Suprapubic skin (tissue), 4 donors: ENCODE measurements at regions not wholly inside any gene's neighbourhood (a gene's known extent, or its start where the extent isn't known, plus 50 kb on each side); places are given as distances from the start of the nearest gene placed in this dataset.

Experiments used
- EP300 ChIP-seq: sonication (generic); formaldehyde crosslinking; IDR thresholded peaks from one replicate; pipeline ENCODE4 v1.6.1; 2017; ENCODE audit warnings: antibody characterized with exemption
- POLR2A ChIP-seq, 2 donors: fragments of 450-650 bp; IDR thresholded peaks; one replicate each; pipeline ENCODE4 v1.6.1; 2017; ENCODE audit warnings: antibody characterized with exemption in 2 of 2, mild to moderate bottlenecking in 2 of 2, moderate library complexity in 2 of 2
- POLR2AphosphoS5 ChIP-seq, 3 donors: sonication (generic); formaldehyde crosslinking; IDR thresholded peaks; one replicate each; pipeline ENCODE4 v1.6.1; 2017; ENCODE audit warnings: antibody characterized with exemption in 3 of 3
- TF ChIP-seq, protein P1 (sequence below), 2 donors: fragments of 200-600 bp in 1 of 2; fragments of 450-650 bp in 1 of 2; sonication (generic) in 1 of 2; IDR thresholded peaks; one replicate each; pipeline ENCODE4 v1.5.1; 2016 to 2019; ENCODE audit warnings: antibody characterized with exemption in 2 of 2, mild to moderate bottlenecking in 1 of 2, moderate library complexity in 1 of 2

DNA sequence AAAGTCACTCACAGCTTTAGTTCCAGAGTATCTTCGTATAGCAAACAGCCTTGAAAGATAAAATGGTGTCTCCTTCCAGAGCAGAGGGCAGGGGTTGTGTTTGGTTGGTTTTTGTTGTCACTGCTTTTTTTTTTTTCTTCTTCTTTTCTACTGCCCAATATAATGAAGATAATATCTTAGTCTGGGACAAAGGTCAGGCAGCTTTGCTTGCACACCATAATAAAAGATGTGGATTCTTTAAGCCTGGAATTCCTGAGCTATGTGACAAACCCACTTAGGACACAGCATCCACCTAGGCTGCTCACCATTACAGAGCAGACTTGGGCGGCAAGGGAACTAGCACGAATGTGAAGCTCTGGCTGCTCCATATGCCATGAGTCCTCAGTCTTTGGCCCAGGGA, 165.6 kb upstream of the MIR17HG start:
- TF ChIP-seq POLR2A (IDR thresholded peaks at IDR 0.05) (no peak), POLR2AphosphoS5 (IDR thresholded peaks at IDR 0.05) (no peak), EP300 (no peak)
- TF ChIP-seq, protein P1, sequence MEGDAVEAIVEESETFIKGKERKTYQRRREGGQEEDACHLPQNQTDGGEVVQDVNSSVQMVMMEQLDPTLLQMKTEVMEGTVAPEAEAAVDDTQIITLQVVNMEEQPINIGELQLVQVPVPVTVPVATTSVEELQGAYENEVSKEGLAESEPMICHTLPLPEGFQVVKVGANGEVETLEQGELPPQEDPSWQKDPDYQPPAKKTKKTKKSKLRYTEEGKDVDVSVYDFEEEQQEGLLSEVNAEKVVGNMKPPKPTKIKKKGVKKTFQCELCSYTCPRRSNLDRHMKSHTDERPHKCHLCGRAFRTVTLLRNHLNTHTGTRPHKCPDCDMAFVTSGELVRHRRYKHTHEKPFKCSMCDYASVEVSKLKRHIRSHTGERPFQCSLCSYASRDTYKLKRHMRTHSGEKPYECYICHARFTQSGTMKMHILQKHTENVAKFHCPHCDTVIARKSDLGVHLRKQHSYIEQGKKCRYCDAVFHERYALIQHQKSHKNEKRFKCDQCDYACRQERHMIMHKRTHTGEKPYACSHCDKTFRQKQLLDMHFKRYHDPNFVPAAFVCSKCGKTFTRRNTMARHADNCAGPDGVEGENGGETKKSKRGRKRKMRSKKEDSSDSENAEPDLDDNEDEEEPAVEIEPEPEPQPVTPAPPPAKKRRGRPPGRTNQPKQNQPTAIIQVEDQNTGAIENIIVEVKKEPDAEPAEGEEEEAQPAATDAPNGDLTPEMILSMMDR (IDR thresholded peaks at IDR 0.05) = no peak
